Liver (tissue), 8 donors: ENCODE measurements at regions not wholly inside any gene's neighbourhood (a gene's known extent, or its start where the extent isn't known, plus 50 kb on each side); places are given as distances from the start of the nearest gene placed in this dataset.

Source experiments
- DNase-seq: peaks from one replicate; pipeline ENCODE4 v3.0.0-alpha.2; 2017; ENCODE audit warnings: low spot score
- H3K27ac ChIP-seq, 2 donors: one replicate each; pipeline ENCODE4 v1.7.0; 2013; ENCODE audit warnings: inconsistent platforms in 2 of 2, low read length in 2 of 2, control low read depth in 1 of 2, low read depth in 1 of 2, mild to moderate bottlenecking in 1 of 2
- H3K27me3 ChIP-seq, 4 donors: one replicate each; pipeline versions ENCODE4 v1.6.1 to v1.7.0; 2013; ENCODE audit warnings: low read length in 3 of 4, inconsistent platforms in 1 of 4, mild to moderate bottlenecking in 1 of 4, moderate library complexity in 1 of 4; ENCODE audit not compliant: control insufficient read depth in 4 of 4, insufficient read depth in 4 of 4
- H3K36me3 ChIP-seq, 4 donors: one replicate each; pipeline versions ENCODE4 v1.6.1 to v1.7.0; 2013; ENCODE audit warnings: low read length in 3 of 4, mild to moderate bottlenecking in 3 of 4, low read depth in 1 of 4, moderate library complexity in 1 of 4; ENCODE audit not compliant: control insufficient read depth in 4 of 4, insufficient read depth in 3 of 4
- H3K4me1 ChIP-seq, 4 donors: one replicate each; pipeline versions ENCODE4 v1.6.1 to v1.7.0; 2013; ENCODE audit warnings: low read length in 3 of 4, mild to moderate bottlenecking in 3 of 4, moderate library complexity in 1 of 4; ENCODE audit not compliant: control insufficient read depth in 4 of 4, insufficient read depth in 4 of 4
- H3K4me3 ChIP-seq, 3 donors: one replicate each; pipeline versions ENCODE4 v1.6.1 to v1.7.0; 2013; ENCODE audit warnings: low read length in 3 of 3, control low read depth in 1 of 3, low read depth in 1 of 3, mild to moderate bottlenecking in 1 of 3
- H3K9ac ChIP-seq, 2 donors: one replicate each; pipeline ENCODE4 v1.7.0; 2013; ENCODE audit warnings: low read length in 2 of 2, mild to moderate bottlenecking in 2 of 2, moderate library complexity in 2 of 2, control low read depth in 1 of 2, low read depth in 1 of 2
- H3K9me3 ChIP-seq, 4 donors: one replicate each; pipeline versions ENCODE4 v1.6.1 to v1.7.0; 2013; ENCODE audit warnings: low read length in 3 of 4; ENCODE audit not compliant: control insufficient read depth in 4 of 4
- ATF3 ChIP-seq: IDR thresholded peaks from 2 replicates; pipeline ENCODE4 v1.6.1; 2016; ENCODE audit warnings: antibody characterized with exemption
- CTCF ChIP-seq: fragments of 150-350 bp; IDR thresholded peaks from 2 replicates; pipeline ENCODE4 v1.5.1; 2017; ENCODE audit warnings: improper control_type of control experiment, low read depth, low read length; ENCODE audit not compliant: missing input control
- EGR1 ChIP-seq, 2 donors: IDR thresholded peaks; 2 replicates each; pipeline ENCODE4 v1.6.1; 2016 to 2018; ENCODE audit warnings: antibody characterized with exemption in 2 of 2, low read depth in 2 of 2
- FOXA1 ChIP-seq: IDR thresholded peaks from 2 replicates; pipeline ENCODE4 v1.6.1; 2016; ENCODE audit warnings: antibody characterized with exemption
- FOXA2 ChIP-seq: IDR thresholded peaks from 2 replicates; pipeline ENCODE4 v1.6.1; 2016; ENCODE audit warnings: antibody characterized with exemption
- GABPA ChIP-seq, 2 donors: IDR thresholded peaks in 1 of 2; conservative IDR thresholded peaks in 1 of 2; 2 replicates each; pipeline ENCODE4 v1.6.1; 2016; ENCODE audit warnings: antibody characterized with exemption in 2 of 2, mild to moderate bottlenecking in 1 of 2, moderate library complexity in 1 of 2
- HNF4A ChIP-seq, 2 donors: conservative IDR thresholded peaks; 2 replicates each; pipeline ENCODE4 v1.6.1; 2016; ENCODE audit warnings: antibody characterized with exemption in 2 of 2, mild to moderate bottlenecking in 2 of 2
- HNF4G ChIP-seq: IDR thresholded peaks from 2 replicates; pipeline ENCODE4 v1.6.1; 2016; ENCODE audit warnings: antibody characterized with exemption
- JUND ChIP-seq, 2 donors: IDR thresholded peaks; 2 replicates each; pipeline ENCODE4 v1.6.1; 2016; ENCODE audit warnings: antibody characterized with exemption in 2 of 2
- MAX ChIP-seq: IDR thresholded peaks from 2 replicates; pipeline ENCODE4 v1.6.1; 2016; ENCODE audit warnings: antibody characterized with exemption
- NR2F2 ChIP-seq: IDR thresholded peaks from 2 replicates; pipeline ENCODE4 v1.6.1; 2016; ENCODE audit warnings: antibody characterized with exemption
- RAD21 ChIP-seq, 2 donors: IDR thresholded peaks; 2 replicates each; pipeline ENCODE4 v1.6.1; 2016; ENCODE audit warnings: antibody characterized with exemption in 2 of 2, mild to moderate bottlenecking in 2 of 2
- REST ChIP-seq: IDR thresholded peaks from 2 replicates; pipeline ENCODE4 v1.6.1; 2016; ENCODE audit warnings: antibody characterized with exemption, mild to moderate bottlenecking
- RXRA ChIP-seq, 2 donors: IDR thresholded peaks; 2 replicates each; pipeline ENCODE4 v1.6.1; 2017 to 2018; ENCODE audit warnings: antibody characterized with exemption in 2 of 2, mild to moderate bottlenecking in 1 of 2
- SP1 ChIP-seq: IDR thresholded peaks from 2 replicates; pipeline ENCODE4 v1.6.1; 2018; ENCODE audit warnings: antibody characterized with exemption, mild to moderate bottlenecking
- TAF1 ChIP-seq: conservative IDR thresholded peaks from 2 replicates; pipeline ENCODE4 v1.6.1; 2016; ENCODE audit warnings: antibody characterized with exemption, mild to moderate bottlenecking
- YY1 ChIP-seq: IDR thresholded peaks from 2 replicates; pipeline ENCODE4 v1.6.1; 2016; ENCODE audit warnings: antibody characterized with exemption, mild to moderate bottlenecking
- ZBTB33 ChIP-seq: IDR thresholded peaks from 2 replicates; pipeline ENCODE4 v1.6.1; 2016; ENCODE audit warnings: antibody characterized with exemption
- WGBS: extraction: QIAGEN DNeasy Blood & Tissue Kit; methylation state at CpG from one replicate; pipeline ENCODE4 v1.1.7; 2013; 5-methylcytosine and 5-hydroxymethylcytosine counted together
- donor health status: healthy.
- donor health status: healthy.
- donor health status: healthy.
- donor health status: healthy.
- donor health status: healthy.

GRCh38 chr5:143501310-143502044, 98.0 kb upstream of the NR3C1 start:
- Histone ChIP-seq H3K27me3 (no peaks in the 10 kb centered on the region), H3K9ac (no peak overlapping the region), H3K27ac (no peak overlapping the region), H3K4me3 (no peak overlapping the region), H3K9me3 (no peaks in the 10 kb centered on the region), H3K4me1 (peaks cover 1 to 9% (median 4%) of the 10 kb centered on the region in 4 donors), H3K36me3 (no peaks in the 10 kb centered on the region)
- no peak for TF ChIP-seq ATF3
- TF ChIP-seq SP1, result no peak
- no peak for TF ChIP-seq ZBTB33
- no peak for TF ChIP-seq RXRA (IDR thresholded peaks at IDR 0.05)
- no peak for TF ChIP-seq GABPA (IDR thresholded peaks at IDR 0.05 in 1 of 2, conservative IDR thresholded peaks at IDR 0.05 in 1 of 2)
- no peak for TF ChIP-seq REST
- TF ChIP-seq MAX, result no peak
- TF ChIP-seq EGR1 (IDR thresholded peaks at IDR 0.05; ENCODE audit: low read depth in 2 of 2), result no peak
- no peak for TF ChIP-seq FOXA2
- TF ChIP-seq CTCF, result no peak
- TF ChIP-seq HNF4A (conservative IDR thresholded peaks at IDR 0.05), result no peak
- no peak for TF ChIP-seq FOXA1
- TF ChIP-seq HNF4G, result no peak
- TF ChIP-seq RAD21 (IDR thresholded peaks at IDR 0.05), result no peak
- TF ChIP-seq NR2F2, result no peak
- TF ChIP-seq TAF1, result no peak
- no peak for TF ChIP-seq YY1
- no peak for TF ChIP-seq JUND (IDR thresholded peaks at IDR 0.05)
- no peak for DNase-seq
- 84% methylated on average over 7 of the region's 7 CpGs for WGBS
